Neural progenitor cell (in vitro differentiated cells): ENCODE measurements at regions not wholly inside any gene's neighbourhood (a gene's known extent, or its start where the extent isn't known, plus 50 kb on each side); places are given as distances from the start of the nearest gene placed in this dataset.

Experiments used
- DNase-seq: peaks from one replicate; pipeline ENCODE4 v3.0.0-alpha.2; 2016; ENCODE audit warnings: low spot score
- H2AFZ ChIP-seq: fragments of 200-600 bp; sonication (generic); replicated peaks from 2 replicates; pipeline ENCODE4 v1.6.1; 2016; ENCODE audit warnings: antibody characterized with exemption
- H3F3A ChIP-seq: fragments of 200-600 bp; sonication (generic); 2 replicates; pipeline ENCODE4 v1.6.1; 2016; ENCODE audit warnings: antibody characterized with exemption, low read depth
- H3K27ac ChIP-seq: fragments of 200-600 bp; sonication (generic); 2 replicates; pipeline ENCODE4 v1.5.1; 2016; ENCODE audit warnings: mild to moderate bottlenecking
- H3K27me3 ChIP-seq: fragments of 200-600 bp; sonication (generic); 2 replicates; pipeline ENCODE4 v1.6.1; 2016; ENCODE audit warnings: mild to moderate bottlenecking, moderate library complexity
- H3K36me3 ChIP-seq: fragments of 200-600 bp; sonication (generic); 2 replicates; pipeline ENCODE4 v1.5.1; 2016
- H3K4me1 ChIP-seq: fragments of 200-600 bp; sonication (generic); 2 replicates; pipeline ENCODE4 v1.6.1; 2016; ENCODE audit warnings: mixed run types
- H3K4me2 ChIP-seq: fragments of 200-600 bp; sonication (generic); 2 replicates; pipeline ENCODE4 v1.6.1; 2016
- H3K4me3 ChIP-seq: fragments of 200-600 bp; sonication (generic); 2 replicates; pipeline ENCODE4 v1.5.1; 2016
- H3K79me2 ChIP-seq: fragments of 200-600 bp; sonication (generic); 2 replicates; pipeline ENCODE4 v1.6.1; 2016; ENCODE audit warnings: low read depth
- H3K9ac ChIP-seq: fragments of 200-600 bp; sonication (generic); 2 replicates; pipeline ENCODE4 v1.6.1; 2016
- H3K9me3 ChIP-seq: fragments of 200-600 bp; sonication (generic); 2 replicates; pipeline ENCODE4 v1.5.1; 2016; ENCODE audit warnings: low read depth
- H4K20me1 ChIP-seq: fragments of 200-600 bp; sonication (generic); 2 replicates; pipeline ENCODE4 v1.6.1; 2016; ENCODE audit warnings: low read depth
- H3K27ac Mint-ChIP-seq: 3 replicates; pipeline ENCODE4 v1.8.0; 2021; ENCODE audit warnings: mixed read lengths
- H3K27me3 Mint-ChIP-seq: 2 replicates; pipeline ENCODE4 v1.8.0; 2022; ENCODE audit warnings: low read depth, mild to moderate bottlenecking, inconsistent platforms, moderate library complexity, mixed read lengths; ENCODE audit not compliant: insufficient read depth
- H3K36me3 Mint-ChIP-seq: 3 replicates; pipeline ENCODE4 v1.8.0; 2021; ENCODE audit warnings: mixed read lengths
- H3K4me1 Mint-ChIP-seq: 3 replicates; pipeline ENCODE4 v1.8.0; 2021; ENCODE audit warnings: mixed read lengths
- H3K4me3 Mint-ChIP-seq: 3 replicates; pipeline ENCODE4 v1.8.0; 2021; ENCODE audit warnings: mild to moderate bottlenecking, moderate library complexity, mixed read lengths
- H3K9me3 Mint-ChIP-seq: 3 replicates; pipeline ENCODE4 v1.8.0; 2020; ENCODE audit warnings: mixed read lengths
- CTCF ChIP-seq: fragments of 200-600 bp; sonication (generic); IDR thresholded peaks from 2 replicates; pipeline ENCODE4 v1.5.1; 2017; ENCODE audit warnings: antibody characterized with exemption, mild to moderate bottlenecking
- EZH2 ChIP-seq: fragments of 200-600 bp; sonication (generic); IDR thresholded peaks from 2 replicates; pipeline ENCODE4 v1.6.1; 2017; ENCODE audit warnings: antibody characterized with exemption, mild to moderate bottlenecking, moderate library complexity
- EZH2phosphoT487 ChIP-seq: fragments of 200-600 bp; sonication (generic); IDR thresholded peaks from 2 replicates; pipeline ENCODE4 v1.6.1; 2017; ENCODE audit warnings: antibody characterized with exemption

DNA sequence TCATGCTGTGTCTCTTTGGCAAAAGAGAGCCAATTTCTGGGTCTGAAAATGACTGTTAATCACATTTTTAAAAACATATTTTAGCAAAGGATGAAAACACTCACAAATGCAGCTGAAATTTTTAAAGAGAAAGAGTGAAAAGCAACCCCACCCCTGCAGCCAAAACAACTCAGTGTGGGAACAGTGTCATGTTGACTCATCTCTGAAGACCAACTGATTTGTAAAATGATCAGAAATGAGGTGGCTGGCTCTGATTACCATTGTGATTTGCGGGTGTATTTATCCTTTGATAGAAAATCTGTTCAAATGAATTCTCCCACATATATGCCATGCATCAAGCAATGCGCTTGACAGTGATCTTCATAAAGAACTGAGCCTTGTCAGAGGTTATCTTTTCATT is 287.0 kb upstream of the ESRRG start:
- no peaks in the 10 kb centered on the region for H3K79me2 ChIP-seq
- no peaks in the 10 kb centered on the region for H3K36me3 Mint-ChIP-seq
- no peak overlapping the region for H3K4me3 Mint-ChIP-seq
- no peak for DNase-seq
- H3K36me3 ChIP-seq, result no peaks in the 10 kb centered on the region
- peaks cover 9% of the 10 kb centered on the region for H3K4me1 Mint-ChIP-seq
- no peak overlapping the region for H3K27ac Mint-ChIP-seq
- no peak overlapping the region for H2AFZ ChIP-seq
- H3K4me1 ChIP-seq, result no peaks in the 10 kb centered on the region
- H3K27me3 Mint-ChIP-seq, result peaks cover 6% of the 10 kb centered on the region
- H3K9me3 ChIP-seq, result no peaks in the 10 kb centered on the region
- H3F3A ChIP-seq, result no peaks in the 10 kb centered on the region
- no peak overlapping the region for H3K9ac ChIP-seq
- H3K9me3 Mint-ChIP-seq, result no peaks in the 10 kb centered on the region
- TF ChIP-seq CTCF (no peak), EZH2 (no peak)
- H3K27me3 ChIP-seq, result no peaks in the 10 kb centered on the region
- no peaks in the 10 kb centered on the region for H4K20me1 ChIP-seq
- H3K27ac ChIP-seq, result no peak overlapping the region
- H3K4me2 ChIP-seq, result no peak overlapping the region
- H3K4me3 ChIP-seq, result no peak overlapping the region

GRCh38 chr1:217009376-217009775 is 286.1 kb upstream of the ESRRG start:
- Mint-ChIP-seq H3K4me1 (peaks cover 8% of the 10 kb centered on the region), H3K27me3 (peaks cover 3% of the 10 kb centered on the region), H3K36me3 (no peaks in the 10 kb centered on the region), H3K4me3 (no peak overlapping the region), H3K27ac (no peak overlapping the region), H3K9me3 (no peaks in the 10 kb centered on the region)
- no peak overlapping the region for H2AFZ ChIP-seq
- TF ChIP-seq EZH2, result no peak
- TF ChIP-seq EZH2phosphoT487, result no peak
- TF ChIP-seq CTCF, result no peak
- H3K79me2 ChIP-seq, result no peaks in the 10 kb centered on the region
- no peaks in the 10 kb centered on the region for H3K9me3 ChIP-seq
- no peaks in the 10 kb centered on the region for H3F3A ChIP-seq
- H4K20me1 ChIP-seq, result no peaks in the 10 kb centered on the region
- no peak overlapping the region for H3K9ac ChIP-seq
- H3K27ac ChIP-seq, result no peak overlapping the region
- no peaks in the 10 kb centered on the region for H3K36me3 ChIP-seq
- no peaks in the 10 kb centered on the region for H3K4me1 ChIP-seq
- H3K27me3 ChIP-seq, result no peaks in the 10 kb centered on the region
- DNase-seq, result no peak
- no peak overlapping the region for H3K4me3 ChIP-seq
- H3K4me2 ChIP-seq, result no peak overlapping the region

- H3K27ac ChIP-seq, result no peak overlapping the region
- TF ChIP-seq EZH2 (no peak), CTCF (no peak), EZH2phosphoT487 (no peak)
- no peaks in the 10 kb centered on the region for H3K4me1 ChIP-seq
- H4K20me1 ChIP-seq, result no peaks in the 10 kb centered on the region
- Mint-ChIP-seq H3K4me1 (no peaks in the 10 kb centered on the region), H3K27ac (no peak overlapping the region), H3K36me3 (no peaks in the 10 kb centered on the region), H3K27me3 (peaks cover 5% of the 10 kb centered on the region), H3K4me3 (no peak overlapping the region), H3K9me3 (no peaks in the 10 kb centered on the region)
- H3K36me3 ChIP-seq, result no peaks in the 10 kb centered on the region
- H3F3A ChIP-seq, result no peaks in the 10 kb centered on the region
- DNase-seq, result no peak
- H3K79me2 ChIP-seq, result no peaks in the 10 kb centered on the region
- H3K4me2 ChIP-seq, result no peak overlapping the region
- H3K9me3 ChIP-seq, result no peaks in the 10 kb centered on the region
- H3K27me3 ChIP-seq, result no peaks in the 10 kb centered on the region
- H3K4me3 ChIP-seq, result no peak overlapping the region
- H2AFZ ChIP-seq, result no peak overlapping the region
- H3K9ac ChIP-seq, result no peak overlapping the region
Measured at GRCh38 chr1:217004776-217005436, 281.7 kb upstream of the ESRRG start.
